Esophagus squamous epithelium (tissue), 5 donors: ENCODE measurements at regions not wholly inside any gene's neighbourhood (a gene's known extent, or its start where the extent isn't known, plus 50 kb on each side); places are given as distances from the start of the nearest gene placed in this dataset.

Experiments used
- DNase-seq: peaks from one replicate; lab custom pipeline; 2025; lab: John Stamatoyannopoulos, UW
- H3K27ac ChIP-seq, 4 donors: fragments of 200-600 bp; sonication (generic); one replicate each; pipeline ENCODE4 v1.5.1; 2016 to 2019; ENCODE audit warnings: mild to moderate bottlenecking in 1 of 4
- H3K27me3 ChIP-seq, 4 donors: fragments of 200-600 bp; sonication (generic); 1 replicate in 3 of 4; 2 replicates in 1 of 4; pipeline versions ENCODE4 v1.5.1 to v1.6.0; 2017 to 2021; ENCODE audit warnings: antibody characterized with exemption in 1 of 4
- H3K36me3 ChIP-seq, 3 donors: fragments of 200-600 bp; sonication (generic); one replicate each; pipeline ENCODE4 v1.5.1; 2016 to 2019
- H3K4me1 ChIP-seq, 3 donors: fragments of 200-600 bp; sonication (generic); one replicate each; pipeline ENCODE4 v1.5.1; 2017 to 2019
- H3K4me3 ChIP-seq, 4 donors: fragments of 200-600 bp; sonication (generic); 1 replicate in 3 of 4; 2 replicates in 1 of 4; pipeline ENCODE4 v1.5.1; 2016 to 2019; ENCODE audit warnings: mild to moderate bottlenecking in 2 of 4, moderate library complexity in 1 of 4
- H3K9me3 ChIP-seq, 3 donors: fragments of 200-600 bp; sonication (generic); one replicate each; pipeline ENCODE4 v1.5.1; 2016 to 2019
- POLR2A ChIP-seq, 4 donors: fragments of 450-650 bp; IDR thresholded peaks; one replicate each; pipeline ENCODE4 v1.6.1; 2017; ENCODE audit warnings: antibody characterized with exemption in 4 of 4, mild to moderate bottlenecking in 4 of 4, moderate library complexity in 3 of 4
- WGBS, 2 donors: methylation state at CpG; one replicate each; pipeline ENCODE4 v1.1.5; 2018; 5-methylcytosine and 5-hydroxymethylcytosine counted together
- intact Hi-C: fragments of 100-400 bp; cut with DNase I; formaldehyde crosslinking; loops from one replicate; pipeline ENCODE4 v1.15.0; 2022
- TF ChIP-seq, protein P1 (sequence below), 6 experiments: fragments of 450-650 bp in 4 of 6; fragments of 200-600 bp in 2 of 6; sonication (generic) in 2 of 6; IDR thresholded peaks; one replicate each; pipeline ENCODE4 v1.5.1; 2016 to 2019; ENCODE audit warnings: antibody characterized with exemption in 6 of 6, mild to moderate bottlenecking in 4 of 6, moderate library complexity in 4 of 6
- donor health status: DM: yes; HTN: yes; CAD: no.

DNA sequence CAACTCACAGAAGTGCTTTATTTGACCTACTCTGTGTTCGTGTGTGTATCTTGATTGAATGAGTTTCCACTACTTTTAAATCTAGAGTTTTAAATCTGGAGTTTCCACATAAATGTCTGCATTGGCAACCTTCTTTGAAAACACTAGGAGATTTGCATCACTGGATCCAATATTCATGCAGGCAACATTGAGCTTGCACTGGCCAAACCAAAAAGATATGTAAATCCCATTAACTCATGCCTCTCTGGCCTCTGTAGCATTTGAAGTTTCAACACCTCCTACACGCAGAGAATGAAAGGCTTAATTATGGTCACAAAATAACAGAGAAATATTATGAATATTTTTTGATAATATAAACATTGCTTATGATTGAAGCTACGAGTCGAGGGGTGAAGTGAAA lies 178.6 kb downstream of the DUSP6 start:
- intact Hi-C loops = no loop called here
- Histone ChIP-seq H3K4me3 (no peak overlapping the region), H3K36me3 (no peaks in the 10 kb centered on the region), H3K9me3 (no peaks in the 10 kb centered on the region), H3K4me1 (peaks cover 0 to 3% (median 0%) of the 10 kb centered on the region in 3 donors), H3K27ac (no peak overlapping the region), H3K27me3 (no peaks in the 10 kb centered on the region)
- TF ChIP-seq, protein P1, sequence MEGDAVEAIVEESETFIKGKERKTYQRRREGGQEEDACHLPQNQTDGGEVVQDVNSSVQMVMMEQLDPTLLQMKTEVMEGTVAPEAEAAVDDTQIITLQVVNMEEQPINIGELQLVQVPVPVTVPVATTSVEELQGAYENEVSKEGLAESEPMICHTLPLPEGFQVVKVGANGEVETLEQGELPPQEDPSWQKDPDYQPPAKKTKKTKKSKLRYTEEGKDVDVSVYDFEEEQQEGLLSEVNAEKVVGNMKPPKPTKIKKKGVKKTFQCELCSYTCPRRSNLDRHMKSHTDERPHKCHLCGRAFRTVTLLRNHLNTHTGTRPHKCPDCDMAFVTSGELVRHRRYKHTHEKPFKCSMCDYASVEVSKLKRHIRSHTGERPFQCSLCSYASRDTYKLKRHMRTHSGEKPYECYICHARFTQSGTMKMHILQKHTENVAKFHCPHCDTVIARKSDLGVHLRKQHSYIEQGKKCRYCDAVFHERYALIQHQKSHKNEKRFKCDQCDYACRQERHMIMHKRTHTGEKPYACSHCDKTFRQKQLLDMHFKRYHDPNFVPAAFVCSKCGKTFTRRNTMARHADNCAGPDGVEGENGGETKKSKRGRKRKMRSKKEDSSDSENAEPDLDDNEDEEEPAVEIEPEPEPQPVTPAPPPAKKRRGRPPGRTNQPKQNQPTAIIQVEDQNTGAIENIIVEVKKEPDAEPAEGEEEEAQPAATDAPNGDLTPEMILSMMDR (IDR thresholded peaks at IDR 0.05) = no peak
- TF ChIP-seq POLR2A (IDR thresholded peaks at IDR 0.05) = no peak
- DNase-seq = no peak
- WGBS, 2 donors = 90% methylated on average over 4 of the region's 4 CpGs

DNA sequence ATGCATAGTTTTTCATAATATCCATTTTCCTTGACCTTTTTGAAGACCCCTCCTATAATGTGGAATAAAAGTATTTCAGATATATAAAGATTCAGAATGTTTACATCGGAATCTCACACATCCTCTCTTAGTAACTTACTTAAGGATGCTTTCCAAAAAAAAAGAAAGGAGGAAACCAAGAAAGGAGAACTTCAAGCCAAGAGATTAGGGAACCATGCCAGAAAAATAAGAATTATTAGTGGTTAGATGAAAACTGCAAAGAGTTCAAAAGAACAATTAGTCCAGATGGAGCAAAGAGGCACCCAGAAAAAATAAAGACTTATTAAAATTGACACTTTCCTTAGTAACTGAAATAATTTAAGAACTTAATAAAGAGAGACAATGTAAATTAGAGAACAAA lies 179.2 kb downstream of the DUSP6 start:
- no peaks in the 10 kb centered on the region for H3K27me3 ChIP-seq
- WGBS, 2 donors = 33 to 54% methylated on average over 1 of the region's 1 CpG

GRCh38 chr12:89172224-89172623 lies 180.1 kb downstream of the DUSP6 start:
- Histone ChIP-seq H3K27me3 (no peaks in the 10 kb centered on the region), H3K4me3 (no peak overlapping the region), H3K9me3 (no peaks in the 10 kb centered on the region), H3K4me1 (no peaks in the 10 kb centered on the region), H3K27ac (no peak overlapping the region), H3K36me3 (no peaks in the 10 kb centered on the region)
- DNase-seq = no peak
- TF ChIP-seq, protein P1 (IDR thresholded peaks at IDR 0.05) = no peak
- intact Hi-C loops = no loop called here

More for the DNA sequence above, 179.2 kb downstream of the DUSP6 start:
- Histone ChIP-seq H3K4me1 (no peaks in the 10 kb centered on the region), H3K4me3 (no peak overlapping the region), H3K9me3 (no peaks in the 10 kb centered on the region), H3K36me3 (no peaks in the 10 kb centered on the region), H3K27ac (no peak overlapping the region)
- intact Hi-C loops = no loop called here
- no peak for DNase-seq
- no peak for TF ChIP-seq POLR2A (IDR thresholded peaks at IDR 0.05)
- TF ChIP-seq, protein P1 (IDR thresholded peaks at IDR 0.05) = no peak

DNA sequence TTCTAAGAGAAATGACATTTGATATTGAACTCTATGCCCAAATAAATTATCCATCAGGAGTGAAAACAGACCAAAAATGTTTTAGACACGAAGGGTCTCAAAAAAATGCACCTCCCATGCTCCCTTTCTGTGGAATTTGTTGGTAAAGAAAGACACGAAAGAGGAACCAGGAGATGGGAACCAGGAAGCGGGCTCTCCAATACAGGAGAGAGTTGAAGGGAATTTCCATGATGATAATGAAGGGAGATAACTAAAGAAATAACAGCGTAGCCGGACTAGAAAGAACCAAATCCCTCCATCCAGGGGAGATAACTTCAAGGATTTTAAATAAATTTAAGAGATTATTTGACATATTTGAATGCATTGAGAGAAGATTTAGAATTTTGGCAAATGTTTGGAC lies 183.0 kb downstream of the DUSP6 start:
- intact Hi-C loops = no loop called here
- H3K36me3 ChIP-seq = no peaks in the 10 kb centered on the region
- no peak for TF ChIP-seq POLR2A (IDR thresholded peaks at IDR 0.05)
- TF ChIP-seq, protein P1 (IDR thresholded peaks at IDR 0.05) = no peak

GRCh38 chr12:89167986-89168385 lies 184.3 kb downstream of the DUSP6 start:
- intact Hi-C loops = no loop called here
- no peak overlapping the region for H3K27ac ChIP-seq
- TF ChIP-seq, protein P1 (IDR thresholded peaks at IDR 0.05) = no peak
- TF ChIP-seq POLR2A (IDR thresholded peaks at IDR 0.05) = no peak
- WGBS, 2 donors = 79 to 86% methylated on average over 3 of the region's 3 CpGs
- H3K4me1 ChIP-seq = peaks cover 0 to 18% (median 17%) of the 10 kb centered on the region in 3 donors
- no peaks in the 10 kb centered on the region for H3K27me3 ChIP-seq
- no peaks in the 10 kb centered on the region for H3K36me3 ChIP-seq
- no peaks in the 10 kb centered on the region for H3K9me3 ChIP-seq
- no peak overlapping the region for H3K4me3 ChIP-seq
- DNase-seq = no peak

More for the DNA sequence above, 183.0 kb downstream of the DUSP6 start:
- no peak for DNase-seq
- Histone ChIP-seq H3K27me3 (no peaks in the 10 kb centered on the region), H3K4me3 (no peak overlapping the region), H3K4me1 (peaks cover 0 to 8% (median 6%) of the 10 kb centered on the region in 3 donors), H3K27ac (no peak overlapping the region), H3K9me3 (no peaks in the 10 kb centered on the region)
- WGBS, 2 donors = 75 to 89% methylated on average over 5 of the region's 5 CpGs
